Neural progenitor cell (in vitro differentiated cells): ENCODE measurements at regions not wholly inside any gene's neighbourhood (a gene's known extent, or its start where the extent isn't known, plus 50 kb on each side); places are given as distances from the start of the nearest gene placed in this dataset.

ENCODE experiments used
- DNase-seq: peaks from one replicate; pipeline ENCODE4 v3.0.0-alpha.2; 2016; ENCODE audit warnings: low spot score
- H2AFZ ChIP-seq: fragments of 200-600 bp; sonication (generic); replicated peaks from 2 replicates; pipeline ENCODE4 v1.6.1; 2016; ENCODE audit warnings: antibody characterized with exemption
- H3F3A ChIP-seq: fragments of 200-600 bp; sonication (generic); 2 replicates; pipeline ENCODE4 v1.6.1; 2016; ENCODE audit warnings: antibody characterized with exemption, low read depth
- H3K27ac ChIP-seq: fragments of 200-600 bp; sonication (generic); 2 replicates; pipeline ENCODE4 v1.5.1; 2016; ENCODE audit warnings: mild to moderate bottlenecking
- H3K27me3 ChIP-seq: fragments of 200-600 bp; sonication (generic); 2 replicates; pipeline ENCODE4 v1.6.1; 2016; ENCODE audit warnings: mild to moderate bottlenecking, moderate library complexity
- H3K36me3 ChIP-seq: fragments of 200-600 bp; sonication (generic); 2 replicates; pipeline ENCODE4 v1.5.1; 2016
- H3K4me1 ChIP-seq: fragments of 200-600 bp; sonication (generic); 2 replicates; pipeline ENCODE4 v1.6.1; 2016; ENCODE audit warnings: mixed run types
- H3K4me2 ChIP-seq: fragments of 200-600 bp; sonication (generic); 2 replicates; pipeline ENCODE4 v1.6.1; 2016
- H3K4me3 ChIP-seq: fragments of 200-600 bp; sonication (generic); 2 replicates; pipeline ENCODE4 v1.5.1; 2016
- H3K79me2 ChIP-seq: fragments of 200-600 bp; sonication (generic); 2 replicates; pipeline ENCODE4 v1.6.1; 2016; ENCODE audit warnings: low read depth
- H3K9ac ChIP-seq: fragments of 200-600 bp; sonication (generic); 2 replicates; pipeline ENCODE4 v1.6.1; 2016
- H3K9me3 ChIP-seq: fragments of 200-600 bp; sonication (generic); 2 replicates; pipeline ENCODE4 v1.5.1; 2016; ENCODE audit warnings: low read depth
- H4K20me1 ChIP-seq: fragments of 200-600 bp; sonication (generic); 2 replicates; pipeline ENCODE4 v1.6.1; 2016; ENCODE audit warnings: low read depth
- H3K27ac Mint-ChIP-seq: 3 replicates; pipeline ENCODE4 v1.8.0; 2021; ENCODE audit warnings: mixed read lengths
- H3K27me3 Mint-ChIP-seq: 2 replicates; pipeline ENCODE4 v1.8.0; 2022; ENCODE audit warnings: low read depth, mild to moderate bottlenecking, inconsistent platforms, moderate library complexity, mixed read lengths; ENCODE audit not compliant: insufficient read depth
- H3K36me3 Mint-ChIP-seq: 3 replicates; pipeline ENCODE4 v1.8.0; 2021; ENCODE audit warnings: mixed read lengths
- H3K4me1 Mint-ChIP-seq: 3 replicates; pipeline ENCODE4 v1.8.0; 2021; ENCODE audit warnings: mixed read lengths
- H3K4me3 Mint-ChIP-seq: 3 replicates; pipeline ENCODE4 v1.8.0; 2021; ENCODE audit warnings: mild to moderate bottlenecking, moderate library complexity, mixed read lengths
- H3K9me3 Mint-ChIP-seq: 3 replicates; pipeline ENCODE4 v1.8.0; 2020; ENCODE audit warnings: mixed read lengths
- EZH2 ChIP-seq: fragments of 200-600 bp; sonication (generic); IDR thresholded peaks from 2 replicates; pipeline ENCODE4 v1.6.1; 2017; ENCODE audit warnings: antibody characterized with exemption, mild to moderate bottlenecking, moderate library complexity
- EZH2phosphoT487 ChIP-seq: fragments of 200-600 bp; sonication (generic); IDR thresholded peaks from 2 replicates; pipeline ENCODE4 v1.6.1; 2017; ENCODE audit warnings: antibody characterized with exemption
- TF ChIP-seq, protein P1 (sequence below): fragments of 200-600 bp; sonication (generic); IDR thresholded peaks from 2 replicates; pipeline ENCODE4 v1.5.1; 2017; ENCODE audit warnings: antibody characterized with exemption, mild to moderate bottlenecking

DNA sequence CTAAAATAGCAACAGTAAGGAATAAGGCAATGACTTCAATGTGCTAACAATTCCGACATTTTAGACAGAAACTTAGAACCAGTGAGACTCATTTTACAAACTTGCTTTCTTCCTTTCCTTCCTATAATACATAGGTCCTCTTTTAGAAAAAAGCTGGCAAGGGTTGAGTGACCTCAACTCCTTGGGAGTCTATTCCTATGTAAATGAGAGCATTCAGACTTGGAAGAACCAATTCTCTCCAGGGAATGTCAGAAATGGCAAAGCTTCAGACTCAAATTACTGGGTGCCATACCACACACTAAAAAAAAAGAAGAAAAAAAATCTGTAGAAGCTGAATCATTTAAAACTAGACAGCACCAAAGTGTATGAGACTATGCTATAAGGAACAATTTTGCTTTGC, 1328.2 kb downstream of the OLFM4 start:
- H3K27ac ChIP-seq: peak overlapping the region; percentile 65
- peak overlapping the region; percentile 1 for H2AFZ ChIP-seq
- TF ChIP-seq EZH2phosphoT487 (no peak), EZH2 (no peak)
- TF ChIP-seq, protein P1, sequence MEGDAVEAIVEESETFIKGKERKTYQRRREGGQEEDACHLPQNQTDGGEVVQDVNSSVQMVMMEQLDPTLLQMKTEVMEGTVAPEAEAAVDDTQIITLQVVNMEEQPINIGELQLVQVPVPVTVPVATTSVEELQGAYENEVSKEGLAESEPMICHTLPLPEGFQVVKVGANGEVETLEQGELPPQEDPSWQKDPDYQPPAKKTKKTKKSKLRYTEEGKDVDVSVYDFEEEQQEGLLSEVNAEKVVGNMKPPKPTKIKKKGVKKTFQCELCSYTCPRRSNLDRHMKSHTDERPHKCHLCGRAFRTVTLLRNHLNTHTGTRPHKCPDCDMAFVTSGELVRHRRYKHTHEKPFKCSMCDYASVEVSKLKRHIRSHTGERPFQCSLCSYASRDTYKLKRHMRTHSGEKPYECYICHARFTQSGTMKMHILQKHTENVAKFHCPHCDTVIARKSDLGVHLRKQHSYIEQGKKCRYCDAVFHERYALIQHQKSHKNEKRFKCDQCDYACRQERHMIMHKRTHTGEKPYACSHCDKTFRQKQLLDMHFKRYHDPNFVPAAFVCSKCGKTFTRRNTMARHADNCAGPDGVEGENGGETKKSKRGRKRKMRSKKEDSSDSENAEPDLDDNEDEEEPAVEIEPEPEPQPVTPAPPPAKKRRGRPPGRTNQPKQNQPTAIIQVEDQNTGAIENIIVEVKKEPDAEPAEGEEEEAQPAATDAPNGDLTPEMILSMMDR: no peak
- H3K9me3 Mint-ChIP-seq: peaks cover 2% of the 10 kb centered on the region
- peak; percentile 55 for DNase-seq
- H3K27ac Mint-ChIP-seq: peak overlapping the region; percentile 67
- H3K79me2 ChIP-seq: no peaks in the 10 kb centered on the region
- H3K36me3 ChIP-seq: no peaks in the 10 kb centered on the region
- H4K20me1 ChIP-seq: no peaks in the 10 kb centered on the region
- H3K9ac ChIP-seq: no peak overlapping the region
- H3K4me1 Mint-ChIP-seq: peaks cover 33% of the 10 kb centered on the region
- peak overlapping the region; percentile 30 for H3K4me3 ChIP-seq
- peaks cover 32% of the 10 kb centered on the region for H3F3A ChIP-seq
- H3K4me3 Mint-ChIP-seq: peak overlapping the region; percentile 38
- no peaks in the 10 kb centered on the region for H3K9me3 ChIP-seq
- no peaks in the 10 kb centered on the region for H3K27me3 Mint-ChIP-seq
- H3K4me2 ChIP-seq: peak overlapping the region; percentile 61
- no peaks in the 10 kb centered on the region for H3K27me3 ChIP-seq
- peaks cover 34% of the 10 kb centered on the region for H3K4me1 ChIP-seq
- no peaks in the 10 kb centered on the region for H3K36me3 Mint-ChIP-seq

DNA sequence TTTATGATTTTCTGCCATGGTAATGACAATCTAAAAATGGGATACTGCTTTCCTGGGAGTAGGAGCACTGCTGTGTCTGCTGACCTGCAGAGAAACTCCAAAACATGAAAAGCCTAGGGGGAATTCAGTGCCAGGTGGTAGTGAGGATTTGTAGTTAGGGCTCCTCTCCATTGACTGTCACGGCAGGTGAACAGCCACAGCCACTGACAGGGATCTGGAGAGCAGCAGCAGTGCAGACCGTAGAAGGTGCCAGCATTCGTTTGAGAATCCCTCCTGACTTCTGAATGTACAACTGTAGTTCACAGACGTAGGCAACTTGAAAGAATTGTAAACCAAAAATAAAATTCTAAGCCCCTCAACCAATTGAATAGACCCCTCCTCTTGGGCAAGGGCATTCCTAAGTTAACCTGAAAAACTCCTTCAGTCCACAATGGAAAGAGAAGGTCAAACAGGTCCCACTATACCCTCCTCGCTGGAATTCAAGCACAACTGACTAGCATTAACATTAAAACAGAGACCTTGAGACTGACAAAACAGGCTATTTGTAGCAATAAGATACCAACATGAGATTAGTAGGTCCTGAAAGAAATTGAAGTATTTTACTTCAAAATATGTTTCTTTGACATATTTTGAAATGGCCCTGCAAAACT, 1328.8 kb downstream of the OLFM4 start:
- Mint-ChIP-seq H3K27me3 (no peaks in the 10 kb centered on the region), H3K27ac (peak overlapping the region; percentile 67), H3K36me3 (no peaks in the 10 kb centered on the region), H3K9me3 (peaks cover 2% of the 10 kb centered on the region), H3K4me1 (peaks cover 33% of the 10 kb centered on the region), H3K4me3 (peak overlapping the region; percentile 38)
- Histone ChIP-seq H3K36me3 (no peaks in the 10 kb centered on the region), H3K4me1 (peaks cover 34% of the 10 kb centered on the region), H4K20me1 (no peaks in the 10 kb centered on the region), H3K9ac (no peak overlapping the region), H3K27me3 (no peaks in the 10 kb centered on the region), H3K4me2 (peak overlapping the region; percentile 61), H3K9me3 (no peaks in the 10 kb centered on the region), H2AFZ (no peak overlapping the region), H3K79me2 (no peaks in the 10 kb centered on the region), H3F3A (peaks cover 32% of the 10 kb centered on the region), H3K4me3 (peak overlapping the region; percentile 30), H3K27ac (peak overlapping the region; percentile 65)
- peak; percentile 10 for DNase-seq
- TF ChIP-seq EZH2 (no peak), EZH2phosphoT487 (no peak)
- TF ChIP-seq, protein P1: no peak

DNA sequence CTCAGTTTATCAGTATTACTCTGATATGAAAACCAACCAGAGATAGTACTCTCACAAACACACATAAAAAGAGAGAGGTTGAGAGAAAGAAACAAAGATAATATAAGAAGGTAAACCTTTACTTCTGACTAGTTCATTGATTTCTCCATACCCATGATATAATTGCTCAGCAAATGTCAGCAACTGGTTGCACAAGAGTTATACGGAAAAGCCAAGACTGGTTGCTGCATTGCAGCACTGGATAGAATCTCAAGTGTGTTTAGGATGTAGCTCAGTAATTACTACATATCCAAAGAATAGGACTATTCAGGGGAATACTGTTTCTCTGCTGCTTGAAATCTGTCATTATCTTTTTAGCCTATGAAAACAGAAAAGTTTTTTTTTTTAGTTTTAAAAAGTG, 1332.8 kb downstream of the OLFM4 start:
- Mint-ChIP-seq H3K36me3 (no peaks in the 10 kb centered on the region), H3K27ac (no peak overlapping the region), H3K4me1 (peaks cover 17% of the 10 kb centered on the region), H3K9me3 (peaks cover 2% of the 10 kb centered on the region), H3K27me3 (no peaks in the 10 kb centered on the region), H3K4me3 (no peak overlapping the region)
- Histone ChIP-seq H3K4me2 (no peak overlapping the region), H3K4me3 (no peak overlapping the region), H3F3A (peaks cover 17% of the 10 kb centered on the region), H3K36me3 (no peaks in the 10 kb centered on the region), H4K20me1 (no peaks in the 10 kb centered on the region), H3K27me3 (no peaks in the 10 kb centered on the region), H3K79me2 (no peaks in the 10 kb centered on the region), H3K27ac (no peak overlapping the region), H3K9me3 (no peaks in the 10 kb centered on the region), H3K4me1 (peaks cover 16% of the 10 kb centered on the region), H3K9ac (no peak overlapping the region), H2AFZ (peak overlapping the region; percentile 53)
- DNase-seq: no peak
- no peak for TF ChIP-seq EZH2phosphoT487
- no peak for TF ChIP-seq EZH2
- TF ChIP-seq, protein P1: no peak
